Lower leg skin (tissue), 3 donors: ENCODE measurements at regions not wholly inside any gene's neighbourhood (a gene's known extent, or its start where the extent isn't known, plus 50 kb on each side); places are given as distances from the start of the nearest gene placed in this dataset.

Source experiments
- POLR2A ChIP-seq, 2 donors: fragments of 450-650 bp; IDR thresholded peaks; one replicate each; pipeline ENCODE4 v1.6.1; 2016 to 2017; ENCODE audit warnings: antibody characterized with exemption in 2 of 2, mild to moderate bottlenecking in 1 of 2, moderate library complexity in 1 of 2
- TF ChIP-seq, protein P1 (sequence below), 3 donors: fragments of 450-650 bp; IDR thresholded peaks; one replicate each; pipeline ENCODE4 v1.5.1; 2016; ENCODE audit warnings: antibody characterized with exemption in 3 of 3, mild to moderate bottlenecking in 3 of 3, moderate library complexity in 2 of 3

- TF ChIP-seq, protein P1, sequence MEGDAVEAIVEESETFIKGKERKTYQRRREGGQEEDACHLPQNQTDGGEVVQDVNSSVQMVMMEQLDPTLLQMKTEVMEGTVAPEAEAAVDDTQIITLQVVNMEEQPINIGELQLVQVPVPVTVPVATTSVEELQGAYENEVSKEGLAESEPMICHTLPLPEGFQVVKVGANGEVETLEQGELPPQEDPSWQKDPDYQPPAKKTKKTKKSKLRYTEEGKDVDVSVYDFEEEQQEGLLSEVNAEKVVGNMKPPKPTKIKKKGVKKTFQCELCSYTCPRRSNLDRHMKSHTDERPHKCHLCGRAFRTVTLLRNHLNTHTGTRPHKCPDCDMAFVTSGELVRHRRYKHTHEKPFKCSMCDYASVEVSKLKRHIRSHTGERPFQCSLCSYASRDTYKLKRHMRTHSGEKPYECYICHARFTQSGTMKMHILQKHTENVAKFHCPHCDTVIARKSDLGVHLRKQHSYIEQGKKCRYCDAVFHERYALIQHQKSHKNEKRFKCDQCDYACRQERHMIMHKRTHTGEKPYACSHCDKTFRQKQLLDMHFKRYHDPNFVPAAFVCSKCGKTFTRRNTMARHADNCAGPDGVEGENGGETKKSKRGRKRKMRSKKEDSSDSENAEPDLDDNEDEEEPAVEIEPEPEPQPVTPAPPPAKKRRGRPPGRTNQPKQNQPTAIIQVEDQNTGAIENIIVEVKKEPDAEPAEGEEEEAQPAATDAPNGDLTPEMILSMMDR (IDR thresholded peaks at IDR 0.05): no peak
- no peak for TF ChIP-seq POLR2A (IDR thresholded peaks at IDR 0.05)
Measured at GRCh38 chr6:21450628-21451027, 142.9 kb upstream of the SOX4 start.
